Activated B cell treated with CpG ODN at 0.5 μM for 24 hours (primary cell): ENCODE measurements at regions not wholly inside any gene's neighbourhood (a gene's known extent, or its start where the extent isn't known, plus 50 kb on each side); places are given as distances from the start of the nearest gene placed in this dataset.

Experiments used
- ATAC-seq: fragments of 200-7000 bp; cut with Tn5 transposase; one replicate; pipeline ENCODE4 v1.10.0; 2021; ENCODE audit warnings: low read depth, mild to moderate bottlenecking, moderate library complexity
- CTCF ChIA-PET: fragments of 350-600 bp; sonication (Branson Sonifier 250); formaldehyde crosslinking; loops from one replicate; lab custom pipeline; 2021; ENCODE audit warnings: antibody characterized with exemption; lab: Charles Lee
- POLR2A ChIA-PET: fragments of 350-600 bp; sonication (Branson Sonifier 250); formaldehyde crosslinking; loops from one replicate; lab custom pipeline; 2021; ENCODE audit warnings: antibody characterized with exemption; lab: Charles Lee
- DNase-seq: peaks from one replicate; pipeline ENCODE4 v3.0.0; 2022
- H3K27ac Mint-ChIP-seq: one replicate; pipeline ENCODE4 v1.8.0; 2020; ENCODE audit warnings: mixed read lengths
- H3K27me3 Mint-ChIP-seq: one replicate; pipeline ENCODE4 v1.8.0; 2021; ENCODE audit warnings: mixed read lengths
- H3K36me3 Mint-ChIP-seq: one replicate; pipeline ENCODE4 v1.8.0; 2021; ENCODE audit warnings: low read depth, mixed read lengths
- H3K4me1 Mint-ChIP-seq: one replicate; pipeline ENCODE4 v1.8.0; 2021; ENCODE audit warnings: mixed read lengths
- H3K4me3 Mint-ChIP-seq: one replicate; pipeline ENCODE4 v1.8.0; 2020; ENCODE audit warnings: mild to moderate bottlenecking, mixed read lengths
- H3K9me3 Mint-ChIP-seq: one replicate; pipeline ENCODE4 v1.8.0; 2020; ENCODE audit warnings: mixed read lengths
- CTCF ChIP-seq: fragments of 200-600 bp; IDR thresholded peaks from one replicate; pipeline ENCODE4 v1.8.0; 2022; ENCODE audit warnings: antibody characterized with exemption, mild to moderate bottlenecking
- intact Hi-C: fragments of 100-400 bp; cut with micrococcal nuclease; formaldehyde crosslinking; loops from one replicate; pipeline ENCODE4 v1.15.1; 2024

- peaks cover 8% of the 10 kb centered on the region for H3K9me3 Mint-ChIP-seq
- POLR2A ChIA-PET = no interaction called here
- H3K27me3 Mint-ChIP-seq = peaks cover 12% of the 10 kb centered on the region
- no peak for TF ChIP-seq CTCF
- H3K4me1 Mint-ChIP-seq = no peaks in the 10 kb centered on the region
- CTCF ChIA-PET = no interaction called here
- no peak for ATAC-seq
- no peak for DNase-seq
- intact Hi-C loops = no loop called here
- H3K27ac Mint-ChIP-seq = no peak overlapping the region
- no peak overlapping the region for H3K4me3 Mint-ChIP-seq
- peaks cover 1% of the 10 kb centered on the region for H3K36me3 Mint-ChIP-seq
These were observed 158.9 kb upstream of the OLIG3 start for GRCh38 chr6:137652961-137653705.

GRCh38 chr6:137653706-137654059 lies 159.5 kb upstream of the OLIG3 start:
- no peak for ATAC-seq
- Mint-ChIP-seq H3K27me3 (peaks cover 8% of the 10 kb centered on the region), H3K9me3 (peaks cover 8% of the 10 kb centered on the region), H3K36me3 (peaks cover 1% of the 10 kb centered on the region), H3K4me3 (no peak overlapping the region), H3K27ac (no peak overlapping the region), H3K4me1 (no peaks in the 10 kb centered on the region)
- DNase-seq = no peak
- intact Hi-C loops = no loop called here
- TF ChIP-seq CTCF = no peak
- CTCF ChIA-PET = no interaction called here
- POLR2A ChIA-PET = no interaction called here

- peaks cover 1% of the 10 kb centered on the region for H3K36me3 Mint-ChIP-seq
- intact Hi-C loops = no loop called here
- no peak for TF ChIP-seq CTCF
- no peaks in the 10 kb centered on the region for H3K4me1 Mint-ChIP-seq
- ChIA-PET POLR2A (no interaction called here), CTCF (no interaction called here)
- H3K27ac Mint-ChIP-seq = no peak overlapping the region
- no peak for DNase-seq
- H3K27me3 Mint-ChIP-seq = peaks cover 8% of the 10 kb centered on the region
- H3K4me3 Mint-ChIP-seq = no peak overlapping the region
- ATAC-seq = no peak
- H3K9me3 Mint-ChIP-seq = peaks cover 8% of the 10 kb centered on the region
These were observed 160.3 kb upstream of the OLIG3 start for GRCh38 chr6:137654365-137654981.

GRCh38 chr6:137655291-137655690 lies 161.1 kb upstream of the OLIG3 start:
- peaks cover 8% of the 10 kb centered on the region for H3K9me3 Mint-ChIP-seq
- H3K27me3 Mint-ChIP-seq = peaks cover 8% of the 10 kb centered on the region
- ChIA-PET CTCF (no interaction called here), POLR2A (no interaction called here)
- no peak overlapping the region for H3K4me3 Mint-ChIP-seq
- intact Hi-C loops = no loop called here
- H3K27ac Mint-ChIP-seq = no peak overlapping the region
- ATAC-seq (no peak), DNase-seq (no peak)
- no peaks in the 10 kb centered on the region for H3K4me1 Mint-ChIP-seq
- H3K36me3 Mint-ChIP-seq = peaks cover 1% of the 10 kb centered on the region
- TF ChIP-seq CTCF = no peak

GRCh38 chr6:137656735-137657134 lies 162.5 kb upstream of the OLIG3 start:
- Mint-ChIP-seq H3K27me3 (peaks cover 6% of the 10 kb centered on the region), H3K36me3 (peaks cover 1% of the 10 kb centered on the region), H3K27ac (no peak overlapping the region), H3K4me1 (no peaks in the 10 kb centered on the region), H3K9me3 (peaks cover 6% of the 10 kb centered on the region), H3K4me3 (no peak overlapping the region)
- ChIA-PET POLR2A (no interaction called here), CTCF (interaction anchor here (1.2 kb wide), 1 partner anchor 9 kb away, joined by 3 read pairs; no protein-coding TSS in a partner anchor)
- intact Hi-C loops = no loop called here
- ATAC-seq (no peak), DNase-seq (no peak)
- no peak for TF ChIP-seq CTCF
